ENCODE measurements at regions not wholly inside any gene's neighbourhood (a gene's known extent, or its start where the extent isn't known, plus 50 kb on each side); places are given as distances from the start of the nearest gene placed in this dataset.

DNA sequence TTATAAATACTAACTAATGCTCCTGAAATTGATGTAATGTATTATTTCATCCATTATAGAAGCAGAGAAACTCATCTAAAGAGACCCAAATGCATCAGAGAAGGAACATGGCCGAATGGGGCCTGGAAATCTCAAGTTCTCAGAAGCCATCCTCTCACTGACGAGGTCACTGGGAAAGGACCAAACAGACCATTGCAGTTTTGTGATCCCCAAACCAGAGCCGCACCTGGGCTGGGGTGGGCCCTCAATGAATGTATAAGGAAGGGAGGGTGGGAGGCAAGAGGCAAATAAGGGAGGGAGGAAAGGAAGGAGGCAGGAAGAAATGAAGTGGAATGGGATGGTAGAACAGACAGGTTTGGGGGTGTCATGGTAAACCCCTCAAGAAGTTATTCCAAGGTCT is 245.3 kb upstream of the ID2 start:
- TF ChIP-seq, protein P1, sequence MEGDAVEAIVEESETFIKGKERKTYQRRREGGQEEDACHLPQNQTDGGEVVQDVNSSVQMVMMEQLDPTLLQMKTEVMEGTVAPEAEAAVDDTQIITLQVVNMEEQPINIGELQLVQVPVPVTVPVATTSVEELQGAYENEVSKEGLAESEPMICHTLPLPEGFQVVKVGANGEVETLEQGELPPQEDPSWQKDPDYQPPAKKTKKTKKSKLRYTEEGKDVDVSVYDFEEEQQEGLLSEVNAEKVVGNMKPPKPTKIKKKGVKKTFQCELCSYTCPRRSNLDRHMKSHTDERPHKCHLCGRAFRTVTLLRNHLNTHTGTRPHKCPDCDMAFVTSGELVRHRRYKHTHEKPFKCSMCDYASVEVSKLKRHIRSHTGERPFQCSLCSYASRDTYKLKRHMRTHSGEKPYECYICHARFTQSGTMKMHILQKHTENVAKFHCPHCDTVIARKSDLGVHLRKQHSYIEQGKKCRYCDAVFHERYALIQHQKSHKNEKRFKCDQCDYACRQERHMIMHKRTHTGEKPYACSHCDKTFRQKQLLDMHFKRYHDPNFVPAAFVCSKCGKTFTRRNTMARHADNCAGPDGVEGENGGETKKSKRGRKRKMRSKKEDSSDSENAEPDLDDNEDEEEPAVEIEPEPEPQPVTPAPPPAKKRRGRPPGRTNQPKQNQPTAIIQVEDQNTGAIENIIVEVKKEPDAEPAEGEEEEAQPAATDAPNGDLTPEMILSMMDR (IDR thresholded peaks at IDR 0.05), result no peak
- TF ChIP-seq EP300 (IDR thresholded peaks at IDR 0.05), result no peak

Data from esophagus muscularis mucosa (tissue), 3 donors.